ENCODE measurements at regions not wholly inside any gene's neighbourhood (a gene's known extent, or its start where the extent isn't known, plus 50 kb on each side); places are given as distances from the start of the nearest gene placed in this dataset.

GRCh38 chr13:75073786-75074185 is 408.2 kb downstream of the TBC1D4 start:
- Histone ChIP-seq H3K4me1 (ENCODE audit: control insufficient read depth in 1 of 2, extremely low read depth in 1 of 2, insufficient read depth in 2 of 2, low read length in 2 of 2) (no peaks in the 10 kb centered on the region), H3K4me3 (ENCODE audit: control insufficient read depth in 1 of 2, extremely low read depth in 1 of 2, low read length in 1 of 2) (no peak overlapping the region), H3K27me3 (replicated peaks in 1 of 2; ENCODE audit: control insufficient read depth in 2 of 2, extremely low read depth in 1 of 2, insufficient read depth in 2 of 2, low read length in 1 of 2) (peaks cover 0 to 3% of the 10 kb centered on the region in 2 experiments), H3K27ac (ENCODE audit: low read length) (no peak overlapping the region), H3K9me3 (peaks cover 2% of the 10 kb centered on the region), H3K36me3 (ENCODE audit: control insufficient read depth in 2 of 2, extremely low read depth in 1 of 2, insufficient read depth in 1 of 2, low read length in 1 of 2) (no peaks in the 10 kb centered on the region)
- Mint-ChIP-seq H3K27me3 (peaks cover 13 to 20% of the 10 kb centered on the region in 2 donors), H3K27ac (no peak overlapping the region), H3K36me3 (no peaks in the 10 kb centered on the region), H3K9me3 (no peaks in the 10 kb centered on the region), H3K4me3 (no peak overlapping the region), H3K4me1 (no peaks in the 10 kb centered on the region)
- WGBS (ENCODE audit: insufficient coverage): 67% methylated on average over 1 of the region's 1 CpG
- CTCF ChIA-PET: no interaction called here
- POLR2A ChIA-PET: no interaction called here
- ATAC-seq (replicated peaks in 1 of 4) (no peak), DNase-seq (no peak)

- POLR2A ChIA-PET: interaction anchor here in 1 of 2 donors (0.7 kb wide), 1 partner anchor 157 kb away, joined by 3 read pairs; no protein-coding TSS in a partner anchor
- no peaks in the 10 kb centered on the region for H3K9me3 ChIP-seq
- no peak overlapping the region for H3K4me3 ChIP-seq (ENCODE audit: control insufficient read depth in 1 of 2, extremely low read depth in 1 of 2, low read length in 1 of 2)
- Mint-ChIP-seq H3K27me3 (peaks cover 6 to 13% of the 10 kb centered on the region in 2 donors), H3K9me3 (no peaks in the 10 kb centered on the region), H3K4me3 (no peak overlapping the region), H3K4me1 (no peaks in the 10 kb centered on the region), H3K27ac (no peak overlapping the region), H3K36me3 (no peaks in the 10 kb centered on the region)
- no peaks in the 10 kb centered on the region for H3K36me3 ChIP-seq (ENCODE audit: control insufficient read depth in 2 of 2, extremely low read depth in 1 of 2, insufficient read depth in 1 of 2, low read length in 1 of 2)
- ATAC-seq (replicated peaks in 1 of 4) (no peak), DNase-seq (no peak)
- no peak overlapping the region for H3K27ac ChIP-seq (ENCODE audit: low read length)
- H3K4me1 ChIP-seq (ENCODE audit: control insufficient read depth in 1 of 2, extremely low read depth in 1 of 2, insufficient read depth in 2 of 2, low read length in 2 of 2): no peaks in the 10 kb centered on the region
- CTCF ChIA-PET: no interaction called here
- no CpG with 5 or more reads among the region's 6 CpGs for WGBS (ENCODE audit: insufficient coverage)
- H3K27me3 ChIP-seq (replicated peaks in 1 of 2; ENCODE audit: control insufficient read depth in 2 of 2, extremely low read depth in 1 of 2, insufficient read depth in 2 of 2, low read length in 1 of 2): no peaks in the 10 kb centered on the region
Observed at GRCh38 chr13:75072891-75073290, 409.1 kb downstream of the TBC1D4 start.

- H3K4me1 Mint-ChIP-seq: no peaks in the 10 kb centered on the region
- H3K9me3 Mint-ChIP-seq: no peaks in the 10 kb centered on the region
- Histone ChIP-seq H3K9me3 (no peaks in the 10 kb centered on the region), H3K27ac (ENCODE audit: low read length) (no peak overlapping the region), H3K36me3 (ENCODE audit: control insufficient read depth in 2 of 2, extremely low read depth in 1 of 2, insufficient read depth in 1 of 2, low read length in 1 of 2) (no peaks in the 10 kb centered on the region), H3K27me3 (replicated peaks in 1 of 2; ENCODE audit: control insufficient read depth in 2 of 2, extremely low read depth in 1 of 2, insufficient read depth in 2 of 2, low read length in 1 of 2) (no peaks in the 10 kb centered on the region), H3K4me3 (ENCODE audit: control insufficient read depth in 1 of 2, extremely low read depth in 1 of 2, low read length in 1 of 2) (no peak overlapping the region), H3K4me1 (ENCODE audit: control insufficient read depth in 1 of 2, extremely low read depth in 1 of 2, insufficient read depth in 2 of 2, low read length in 2 of 2) (no peaks in the 10 kb centered on the region)
- no peak for ATAC-seq (replicated peaks in 1 of 4)
- POLR2A ChIA-PET: interaction anchor here in 1 of 2 donors (0.7 kb wide), 1 partner anchor 157 kb away, joined by 3 read pairs; no protein-coding TSS in a partner anchor
- no peak overlapping the region for H3K4me3 Mint-ChIP-seq
- CTCF ChIA-PET: no interaction called here
- DNase-seq: no peak
- no peak overlapping the region for H3K27ac Mint-ChIP-seq
- no peaks in the 10 kb centered on the region for H3K36me3 Mint-ChIP-seq
- peaks cover 4 to 11% of the 10 kb centered on the region in 2 donors for H3K27me3 Mint-ChIP-seq
Observed at GRCh38 chr13:75072368-75072767, 409.6 kb downstream of the TBC1D4 start.

DNA sequence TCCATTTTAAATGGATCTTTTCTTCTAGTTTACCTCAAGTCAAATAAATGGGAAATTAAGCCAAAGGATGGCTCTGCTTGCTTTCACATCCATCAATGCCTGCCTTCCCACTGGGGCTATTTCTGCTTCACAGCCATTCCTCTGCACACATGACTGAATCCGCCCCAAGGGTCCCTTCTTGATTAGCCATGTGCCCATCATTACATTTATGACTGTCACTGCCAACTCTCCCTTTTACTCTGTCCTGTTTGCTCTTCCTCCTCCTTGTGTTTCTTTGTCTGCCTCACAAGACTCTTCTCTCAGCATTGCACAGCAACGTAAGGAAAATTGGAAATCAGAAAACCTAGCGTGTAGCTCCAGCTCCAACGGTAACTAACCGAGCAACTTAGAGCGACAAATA is 410.2 kb downstream of the TBC1D4 start:
- Mint-ChIP-seq H3K4me3 (no peak overlapping the region), H3K9me3 (no peaks in the 10 kb centered on the region), H3K27me3 (peaks cover 4 to 11% of the 10 kb centered on the region in 2 donors), H3K27ac (no peak overlapping the region), H3K4me1 (no peaks in the 10 kb centered on the region), H3K36me3 (no peaks in the 10 kb centered on the region)
- Histone ChIP-seq H3K9me3 (no peaks in the 10 kb centered on the region), H3K4me1 (ENCODE audit: control insufficient read depth in 1 of 2, extremely low read depth in 1 of 2, insufficient read depth in 2 of 2, low read length in 2 of 2) (no peaks in the 10 kb centered on the region), H3K27ac (ENCODE audit: low read length) (no peak overlapping the region), H3K27me3 (replicated peaks in 1 of 2; ENCODE audit: control insufficient read depth in 2 of 2, extremely low read depth in 1 of 2, insufficient read depth in 2 of 2, low read length in 1 of 2) (no peaks in the 10 kb centered on the region), H3K36me3 (ENCODE audit: control insufficient read depth in 2 of 2, extremely low read depth in 1 of 2, insufficient read depth in 1 of 2, low read length in 1 of 2) (no peaks in the 10 kb centered on the region), H3K4me3 (ENCODE audit: control insufficient read depth in 1 of 2, extremely low read depth in 1 of 2, low read length in 1 of 2) (no peak overlapping the region)
- no peak for DNase-seq
- POLR2A ChIA-PET: no interaction called here
- ATAC-seq (replicated peaks in 1 of 4): no peak
- CTCF ChIA-PET: no interaction called here
- 88% methylated on average over 6 of the region's 6 CpGs for WGBS (ENCODE audit: insufficient coverage)

DNA sequence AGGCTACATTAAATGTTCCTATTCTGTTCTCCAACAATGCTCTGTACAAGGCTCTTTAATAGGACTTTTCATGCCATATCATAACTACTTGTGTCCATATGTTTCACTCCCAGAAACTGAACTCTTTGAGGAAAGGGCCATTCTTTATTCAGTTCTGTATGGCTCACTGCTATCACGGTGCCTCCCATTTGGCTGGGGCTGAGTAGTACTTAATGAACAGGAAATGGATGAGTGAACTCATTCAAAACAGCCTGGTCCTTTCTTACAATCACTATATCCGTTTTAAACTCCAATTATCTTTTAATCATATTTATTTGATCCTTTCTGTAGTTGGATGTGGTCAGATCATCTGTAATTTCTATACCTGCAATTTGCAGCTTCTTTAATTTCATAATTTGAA is 410.6 kb downstream of the TBC1D4 start:
- Histone ChIP-seq H3K4me1 (ENCODE audit: control insufficient read depth in 1 of 2, extremely low read depth in 1 of 2, insufficient read depth in 2 of 2, low read length in 2 of 2) (no peaks in the 10 kb centered on the region), H3K27me3 (replicated peaks in 1 of 2; ENCODE audit: control insufficient read depth in 2 of 2, extremely low read depth in 1 of 2, insufficient read depth in 2 of 2, low read length in 1 of 2) (no peaks in the 10 kb centered on the region), H3K27ac (ENCODE audit: low read length) (no peak overlapping the region), H3K36me3 (ENCODE audit: control insufficient read depth in 2 of 2, extremely low read depth in 1 of 2, insufficient read depth in 1 of 2, low read length in 1 of 2) (no peaks in the 10 kb centered on the region), H3K4me3 (ENCODE audit: control insufficient read depth in 1 of 2, extremely low read depth in 1 of 2, low read length in 1 of 2) (no peak overlapping the region), H3K9me3 (no peaks in the 10 kb centered on the region)
- no peaks in the 10 kb centered on the region for H3K9me3 Mint-ChIP-seq
- H3K27ac Mint-ChIP-seq: no peak overlapping the region
- ChIA-PET POLR2A (no interaction called here), CTCF (no interaction called here)
- no peaks in the 10 kb centered on the region for H3K4me1 Mint-ChIP-seq
- no peak overlapping the region for H3K4me3 Mint-ChIP-seq
- H3K36me3 Mint-ChIP-seq: no peaks in the 10 kb centered on the region
- WGBS (ENCODE audit: insufficient coverage): no CpG with 5 or more reads among the region's 2 CpGs
- H3K27me3 Mint-ChIP-seq: peaks cover 4 to 11% of the 10 kb centered on the region in 2 donors
- ATAC-seq (replicated peaks in 1 of 4): no peak
- DNase-seq: no peak

GRCh38 chr13:75061909-75062308 is 420.1 kb downstream of the TBC1D4 start:
- ChIA-PET CTCF (no interaction called here), POLR2A (no interaction called here)
- H3K4me1 ChIP-seq (ENCODE audit: control insufficient read depth in 1 of 2, extremely low read depth in 1 of 2, insufficient read depth in 2 of 2, low read length in 2 of 2): no peaks in the 10 kb centered on the region
- DNase-seq: no peak
- Mint-ChIP-seq H3K4me3 (no peak overlapping the region), H3K36me3 (no peaks in the 10 kb centered on the region), H3K27me3 (no peaks in the 10 kb centered on the region), H3K9me3 (peaks cover 0 to 2% (median 0%) of the 10 kb centered on the region in 3 donors), H3K27ac (no peak overlapping the region), H3K4me1 (no peaks in the 10 kb centered on the region)
- no peaks in the 10 kb centered on the region for H3K9me3 ChIP-seq
- no peak for ATAC-seq (replicated peaks in 1 of 4)
- H3K36me3 ChIP-seq (ENCODE audit: control insufficient read depth in 2 of 2, extremely low read depth in 1 of 2, insufficient read depth in 1 of 2, low read length in 1 of 2): no peaks in the 10 kb centered on the region
- no peak overlapping the region for H3K27ac ChIP-seq (ENCODE audit: low read length)
- H3K4me3 ChIP-seq (ENCODE audit: control insufficient read depth in 1 of 2, extremely low read depth in 1 of 2, low read length in 1 of 2): no peak overlapping the region
- no peaks in the 10 kb centered on the region for H3K27me3 ChIP-seq (replicated peaks in 1 of 2; ENCODE audit: control insufficient read depth in 2 of 2, extremely low read depth in 1 of 2, insufficient read depth in 2 of 2, low read length in 1 of 2)

DNA sequence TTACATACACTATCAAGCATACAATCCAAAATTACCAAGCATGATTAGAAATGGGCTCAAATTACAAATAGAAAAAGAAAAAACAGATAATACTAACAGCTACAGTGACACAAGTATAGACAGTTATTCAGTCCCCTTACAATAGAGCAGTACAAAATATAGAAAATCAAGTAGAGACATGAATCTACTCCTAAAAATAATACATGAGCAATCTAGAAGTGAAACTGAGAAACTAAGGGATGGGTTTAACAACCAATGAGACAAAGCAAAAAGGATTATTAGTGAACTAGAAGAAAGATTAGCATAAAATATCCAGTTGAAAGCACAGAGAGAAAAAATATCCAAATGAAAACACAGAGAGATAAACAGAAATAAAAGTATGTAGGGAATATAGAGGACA is 426.7 kb downstream of the TBC1D4 start:
- H3K27ac Mint-ChIP-seq: no peak overlapping the region

More for the DNA sequence above, 426.7 kb downstream of the TBC1D4 start:
- DNase-seq (no peak), ATAC-seq (replicated peaks in 1 of 4) (no peak)
- Histone ChIP-seq H3K9me3 (no peaks in the 10 kb centered on the region), H3K4me3 (ENCODE audit: control insufficient read depth in 1 of 2, extremely low read depth in 1 of 2, low read length in 1 of 2) (no peak overlapping the region), H3K4me1 (ENCODE audit: control insufficient read depth in 1 of 2, extremely low read depth in 1 of 2, insufficient read depth in 2 of 2, low read length in 2 of 2) (no peaks in the 10 kb centered on the region), H3K36me3 (ENCODE audit: control insufficient read depth in 2 of 2, extremely low read depth in 1 of 2, insufficient read depth in 1 of 2, low read length in 1 of 2) (no peaks in the 10 kb centered on the region), H3K27me3 (replicated peaks in 1 of 2; ENCODE audit: control insufficient read depth in 2 of 2, extremely low read depth in 1 of 2, insufficient read depth in 2 of 2, low read length in 1 of 2) (no peaks in the 10 kb centered on the region), H3K27ac (ENCODE audit: low read length) (no peak overlapping the region)
- H3K27me3 Mint-ChIP-seq: peaks cover 12 to 14% of the 10 kb centered on the region in 2 donors
- POLR2A ChIA-PET: no interaction called here
- no peaks in the 10 kb centered on the region for H3K4me1 Mint-ChIP-seq
- CTCF ChIA-PET: no interaction called here
- no peaks in the 10 kb centered on the region for H3K36me3 Mint-ChIP-seq
- no peaks in the 10 kb centered on the region for H3K9me3 Mint-ChIP-seq
- H3K4me3 Mint-ChIP-seq: no peak overlapping the region
